ENCODE measurements at regions not wholly inside any gene's neighbourhood (a gene's known extent, or its start where the extent isn't known, plus 50 kb on each side); places are given as distances from the start of the nearest gene placed in this dataset.

DNA sequence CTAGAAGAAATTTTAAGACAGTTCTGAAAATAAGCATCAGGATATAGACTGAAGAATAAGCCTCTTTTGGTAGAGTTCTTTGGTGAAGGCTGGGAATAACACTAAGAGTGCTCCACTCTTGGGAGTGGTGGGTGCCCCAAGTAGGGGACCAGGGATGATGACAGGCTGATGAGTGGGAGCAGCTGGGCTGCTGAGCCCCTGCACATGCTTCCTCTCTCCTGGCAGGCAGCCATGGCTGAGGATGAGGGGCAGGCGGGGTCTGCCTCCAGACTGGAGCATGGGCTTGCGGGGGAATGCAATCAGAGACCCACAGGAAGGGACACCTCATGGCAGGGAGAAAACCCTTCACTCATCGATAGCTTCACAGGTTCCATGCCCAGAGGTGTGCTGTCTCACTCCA is 72.6 kb upstream of the RORA start:
- TF ChIP-seq POLR2A (IDR thresholded peaks at IDR 0.05) (no peak), EP300 (IDR thresholded peaks at IDR 0.05) (no peak)
- TF ChIP-seq, protein P1, sequence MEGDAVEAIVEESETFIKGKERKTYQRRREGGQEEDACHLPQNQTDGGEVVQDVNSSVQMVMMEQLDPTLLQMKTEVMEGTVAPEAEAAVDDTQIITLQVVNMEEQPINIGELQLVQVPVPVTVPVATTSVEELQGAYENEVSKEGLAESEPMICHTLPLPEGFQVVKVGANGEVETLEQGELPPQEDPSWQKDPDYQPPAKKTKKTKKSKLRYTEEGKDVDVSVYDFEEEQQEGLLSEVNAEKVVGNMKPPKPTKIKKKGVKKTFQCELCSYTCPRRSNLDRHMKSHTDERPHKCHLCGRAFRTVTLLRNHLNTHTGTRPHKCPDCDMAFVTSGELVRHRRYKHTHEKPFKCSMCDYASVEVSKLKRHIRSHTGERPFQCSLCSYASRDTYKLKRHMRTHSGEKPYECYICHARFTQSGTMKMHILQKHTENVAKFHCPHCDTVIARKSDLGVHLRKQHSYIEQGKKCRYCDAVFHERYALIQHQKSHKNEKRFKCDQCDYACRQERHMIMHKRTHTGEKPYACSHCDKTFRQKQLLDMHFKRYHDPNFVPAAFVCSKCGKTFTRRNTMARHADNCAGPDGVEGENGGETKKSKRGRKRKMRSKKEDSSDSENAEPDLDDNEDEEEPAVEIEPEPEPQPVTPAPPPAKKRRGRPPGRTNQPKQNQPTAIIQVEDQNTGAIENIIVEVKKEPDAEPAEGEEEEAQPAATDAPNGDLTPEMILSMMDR (IDR thresholded peaks at IDR 0.05), result no peak
